ENCODE measurements at regions not wholly inside any gene's neighbourhood (a gene's known extent, or its start where the extent isn't known, plus 50 kb on each side); places are given as distances from the start of the nearest gene placed in this dataset.

GRCh38 chr10:4329225-4329624 is 496.8 kb upstream of the AKR1E2 start:
- H3K27me3 ChIP-seq: no peaks in the 10 kb centered on the region
- H3K9me3 ChIP-seq: peaks cover 13% of the 10 kb centered on the region
- no peak overlapping the region for H3K4me3 ChIP-seq (ENCODE audit: low read depth in 1 of 2, low read length in 1 of 2)
- H3K36me3 ChIP-seq: no peaks in the 10 kb centered on the region
- no peak overlapping the region for H3K27ac ChIP-seq
- TF ChIP-seq CTCF (IDR thresholded peaks at IDR 0.05): no peak
- H3K4me1 ChIP-seq (ENCODE audit: control insufficient read depth in 1 of 2, insufficient read depth in 1 of 2, low read depth in 1 of 2, low read length in 1 of 2): no peaks in the 10 kb centered on the region

GRCh38 chr10:4326647-4327046 is 499.4 kb upstream of the AKR1E2 start:
- H3K9me3 ChIP-seq: no peaks in the 10 kb centered on the region
- H3K27me3 ChIP-seq: no peaks in the 10 kb centered on the region
- no peaks in the 10 kb centered on the region for H3K36me3 ChIP-seq
- TF ChIP-seq CTCF (IDR thresholded peaks at IDR 0.05): no peak
- H3K27ac ChIP-seq: no peak overlapping the region
- no peaks in the 10 kb centered on the region for H3K4me1 ChIP-seq (ENCODE audit: control insufficient read depth in 1 of 2, insufficient read depth in 1 of 2, low read depth in 1 of 2, low read length in 1 of 2)
- H3K4me3 ChIP-seq (ENCODE audit: low read depth in 1 of 2, low read length in 1 of 2): no peak overlapping the region

- Histone ChIP-seq H3K9me3 (no peaks in the 10 kb centered on the region), H3K4me1 (ENCODE audit: control insufficient read depth in 1 of 2, insufficient read depth in 1 of 2, low read depth in 1 of 2, low read length in 1 of 2) (no peaks in the 10 kb centered on the region), H3K27ac (no peak overlapping the region), H3K4me3 (ENCODE audit: low read depth in 1 of 2, low read length in 1 of 2) (no peak overlapping the region), H3K27me3 (no peaks in the 10 kb centered on the region), H3K36me3 (no peaks in the 10 kb centered on the region)
- TF ChIP-seq CTCF (IDR thresholded peaks at IDR 0.05): no peak
Observed at GRCh38 chr10:4319870-4320367, 506.1 kb upstream of the AKR1E2 start.

GRCh38 chr10:4316161-4316810 is 509.7 kb upstream of the AKR1E2 start:
- no peak overlapping the region for H3K4me3 ChIP-seq (ENCODE audit: low read depth in 1 of 2, low read length in 1 of 2)
- H3K27ac ChIP-seq: no peak overlapping the region
- no peaks in the 10 kb centered on the region for H3K4me1 ChIP-seq (ENCODE audit: control insufficient read depth in 1 of 2, insufficient read depth in 1 of 2, low read depth in 1 of 2, low read length in 1 of 2)
- H3K27me3 ChIP-seq: no peaks in the 10 kb centered on the region
- H3K9me3 ChIP-seq: peaks cover 4% of the 10 kb centered on the region
- no peak for TF ChIP-seq CTCF (IDR thresholded peaks at IDR 0.05)
- H3K36me3 ChIP-seq: no peaks in the 10 kb centered on the region

- Histone ChIP-seq H3K36me3 (no peaks in the 10 kb centered on the region), H3K27me3 (no peaks in the 10 kb centered on the region), H3K4me1 (ENCODE audit: control insufficient read depth in 1 of 2, insufficient read depth in 1 of 2, low read depth in 1 of 2, low read length in 1 of 2) (no peaks in the 10 kb centered on the region), H3K4me3 (ENCODE audit: low read depth in 1 of 2, low read length in 1 of 2) (no peak overlapping the region), H3K9me3 (peaks cover 4% of the 10 kb centered on the region), H3K27ac (no peak overlapping the region)
- TF ChIP-seq CTCF (IDR thresholded peaks at IDR 0.05): no peak
Observed at GRCh38 chr10:4315551-4315950, 510.5 kb upstream of the AKR1E2 start.

Data from neutrophil (primary cell).